SU-DHL-6 (cell line): ENCODE measurements at regions not wholly inside any gene's neighbourhood (a gene's known extent, or its start where the extent isn't known, plus 50 kb on each side); places are given as distances from the start of the nearest gene placed in this dataset.

Experiments used
- H2AFZ ChIP-seq: fragments of 200-600 bp; sonication (generic); 2 replicates; pipeline ENCODE4 v1.6.1; 2014; ENCODE audit warnings: low read depth, mild to moderate bottlenecking, moderate library complexity, mixed read lengths, antibody characterized with exemption, low read length; ENCODE audit not compliant: severe bottlenecking
- H3F3A ChIP-seq: fragments of 200-600 bp; shearing (Covaris generic); 2 replicates; pipeline ENCODE4 v1.6.0; 2016; ENCODE audit warnings: antibody characterized with exemption, mild to moderate bottlenecking; ENCODE audit not compliant: insufficient read depth
- H3K27ac ChIP-seq: fragments of 200-600 bp; sonication (generic); 2 replicates; pipeline ENCODE4 v1.5.1; 2016; ENCODE audit warnings: low read depth, mild to moderate bottlenecking, low read length, moderate library complexity, mixed read lengths
- H3K27me3 ChIP-seq: fragments of 200-600 bp; sonication (generic), shearing (Covaris generic); 2 replicates; pipeline ENCODE4 v1.6.0; 2014; ENCODE audit warnings: mild to moderate bottlenecking, low read length
- H3K36me3 ChIP-seq: fragments of 200-600 bp; sonication (generic); 2 replicates; pipeline ENCODE4 v1.6.1; 2014; ENCODE audit warnings: mild to moderate bottlenecking, low read length, mixed read lengths
- H3K4me2 ChIP-seq: fragments of 300-600, 200-600 bp; shearing (Covaris generic), sonication (generic); 2 replicates; pipeline ENCODE4 v1.6.0; 2014; ENCODE audit warnings: low read length, low read depth, mild to moderate bottlenecking; ENCODE audit not compliant: poor library complexity, severe bottlenecking
- H3K4me3 ChIP-seq: fragments of 200-600 bp; sonication (generic); 2 replicates; pipeline ENCODE4 v1.5.1; 2014; ENCODE audit warnings: antibody characterized with exemption, low read length, mild to moderate bottlenecking, mixed read lengths; ENCODE audit not compliant: insufficient read depth, poor library complexity, severe bottlenecking
- H3K79me2 ChIP-seq: fragments of 200-600 bp; sonication (generic); 2 replicates; pipeline ENCODE4 v1.6.1; 2014; ENCODE audit warnings: mild to moderate bottlenecking, low read length, moderate library complexity; ENCODE audit not compliant: insufficient read depth
- H3K9ac ChIP-seq: fragments of 200-600 bp; sonication (generic); 2 replicates; pipeline ENCODE4 v1.7.0; 2014; ENCODE audit warnings: mild to moderate bottlenecking, low read length
- H3K9me2 ChIP-seq: fragments of 200-600 bp; sonication (generic); replicated peaks from 2 replicates; pipeline ENCODE4 v1.6.1; 2014; ENCODE audit warnings: low read length; ENCODE audit not compliant: insufficient read depth
- H3K9me3 ChIP-seq: fragments of 200-600 bp; sonication (generic); 2 replicates; pipeline ENCODE4 v1.6.1; 2014; ENCODE audit warnings: low read length, mixed read lengths; ENCODE audit not compliant: insufficient read depth
- H4K20me1 ChIP-seq: fragments of 200-600 bp; sonication (generic); 2 replicates; pipeline ENCODE4 v1.6.1; 2014; ENCODE audit warnings: low read depth, mild to moderate bottlenecking, antibody characterized with exemption, low read length, moderate library complexity, mixed read lengths
- EZH2phosphoT487 ChIP-seq: fragments of 200-600 bp; sonication (generic), shearing (Covaris generic); conservative IDR thresholded peaks from 2 replicates; pipeline ENCODE4 v1.6.1; 2018; ENCODE audit warnings: mild to moderate bottlenecking, antibody characterized with exemption, low read length, moderate library complexity, mixed read lengths
- TF ChIP-seq, protein P1 (sequence below): fragments of 200-600 bp; sonication (generic); IDR thresholded peaks from one replicate; pipeline ENCODE4 v1.5.1; 2017; ENCODE audit warnings: antibody characterized with exemption, mild to moderate bottlenecking, low read length, moderate library complexity; ENCODE audit not compliant: insufficient read depth, poor library complexity, severe bottlenecking

DNA sequence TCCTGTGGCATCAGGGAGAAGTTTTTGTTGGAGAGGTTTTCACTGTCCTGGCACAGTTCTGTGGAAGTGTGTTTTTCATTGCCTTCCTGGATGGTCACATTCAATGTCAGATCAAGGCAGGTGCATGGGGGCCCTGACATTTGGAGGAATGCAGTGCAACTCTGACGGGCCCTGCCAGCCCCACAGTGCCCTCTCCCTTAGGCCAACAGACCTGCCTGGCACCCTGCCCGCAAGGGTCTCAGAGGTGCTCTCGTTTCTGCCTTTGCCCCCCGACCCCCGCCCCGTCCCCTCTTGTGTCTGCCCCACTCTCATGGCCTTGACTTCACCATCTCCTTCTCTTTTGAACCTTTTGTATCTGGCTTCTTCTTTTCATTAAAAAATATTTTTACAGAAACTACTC lies 257.2 kb upstream of the HDAC4 start:
- Histone ChIP-seq H3K36me3 (no peaks in the 10 kb centered on the region), H3K27me3 (no peaks in the 10 kb centered on the region), H3K9me3 (no peaks in the 10 kb centered on the region), H3K27ac (no peak overlapping the region), H3K4me2 (no peak overlapping the region), H4K20me1 (no peaks in the 10 kb centered on the region), H3K79me2 (no peaks in the 10 kb centered on the region), H2AFZ (no peak overlapping the region), H3F3A (no peaks in the 10 kb centered on the region), H3K9me2 (no peaks in the 10 kb centered on the region), H3K9ac (no peak overlapping the region), H3K4me3 (no peak overlapping the region)
- TF ChIP-seq, protein P1, sequence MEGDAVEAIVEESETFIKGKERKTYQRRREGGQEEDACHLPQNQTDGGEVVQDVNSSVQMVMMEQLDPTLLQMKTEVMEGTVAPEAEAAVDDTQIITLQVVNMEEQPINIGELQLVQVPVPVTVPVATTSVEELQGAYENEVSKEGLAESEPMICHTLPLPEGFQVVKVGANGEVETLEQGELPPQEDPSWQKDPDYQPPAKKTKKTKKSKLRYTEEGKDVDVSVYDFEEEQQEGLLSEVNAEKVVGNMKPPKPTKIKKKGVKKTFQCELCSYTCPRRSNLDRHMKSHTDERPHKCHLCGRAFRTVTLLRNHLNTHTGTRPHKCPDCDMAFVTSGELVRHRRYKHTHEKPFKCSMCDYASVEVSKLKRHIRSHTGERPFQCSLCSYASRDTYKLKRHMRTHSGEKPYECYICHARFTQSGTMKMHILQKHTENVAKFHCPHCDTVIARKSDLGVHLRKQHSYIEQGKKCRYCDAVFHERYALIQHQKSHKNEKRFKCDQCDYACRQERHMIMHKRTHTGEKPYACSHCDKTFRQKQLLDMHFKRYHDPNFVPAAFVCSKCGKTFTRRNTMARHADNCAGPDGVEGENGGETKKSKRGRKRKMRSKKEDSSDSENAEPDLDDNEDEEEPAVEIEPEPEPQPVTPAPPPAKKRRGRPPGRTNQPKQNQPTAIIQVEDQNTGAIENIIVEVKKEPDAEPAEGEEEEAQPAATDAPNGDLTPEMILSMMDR = no peak
- no peak for TF ChIP-seq EZH2phosphoT487

DNA sequence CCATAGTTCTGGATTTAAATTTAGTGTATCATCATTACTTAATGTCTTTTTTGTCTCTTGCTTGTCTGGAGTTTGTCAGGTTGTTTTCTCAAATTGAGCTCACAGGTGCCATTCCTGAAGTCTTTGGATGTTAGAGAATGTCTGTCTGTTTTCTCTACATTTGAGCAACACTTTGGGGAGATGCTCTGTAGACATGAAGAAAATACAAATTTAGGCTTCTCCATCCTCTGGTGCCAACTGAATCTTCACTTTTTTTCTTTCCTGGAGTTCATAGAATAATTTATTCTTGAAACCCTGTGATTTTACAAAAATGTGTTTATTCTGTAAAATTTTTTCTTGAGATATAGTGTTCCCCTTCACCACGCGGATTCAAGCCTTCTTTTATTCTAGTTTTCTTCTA lies 256.4 kb upstream of the HDAC4 start:
- no peaks in the 10 kb centered on the region for H3K79me2 ChIP-seq
- H3K4me3 ChIP-seq = no peak overlapping the region
- no peak overlapping the region for H3K27ac ChIP-seq
- H3K36me3 ChIP-seq = no peaks in the 10 kb centered on the region
- H2AFZ ChIP-seq = no peak overlapping the region
- H3K9ac ChIP-seq = no peak overlapping the region
- H3K9me2 ChIP-seq = no peaks in the 10 kb centered on the region
- H3K9me3 ChIP-seq = no peaks in the 10 kb centered on the region
- TF ChIP-seq, protein P1 = no peak
- TF ChIP-seq EZH2phosphoT487 = no peak
- no peak overlapping the region for H3K4me2 ChIP-seq
- no peaks in the 10 kb centered on the region for H3K27me3 ChIP-seq
- no peaks in the 10 kb centered on the region for H3F3A ChIP-seq
- no peaks in the 10 kb centered on the region for H4K20me1 ChIP-seq

DNA sequence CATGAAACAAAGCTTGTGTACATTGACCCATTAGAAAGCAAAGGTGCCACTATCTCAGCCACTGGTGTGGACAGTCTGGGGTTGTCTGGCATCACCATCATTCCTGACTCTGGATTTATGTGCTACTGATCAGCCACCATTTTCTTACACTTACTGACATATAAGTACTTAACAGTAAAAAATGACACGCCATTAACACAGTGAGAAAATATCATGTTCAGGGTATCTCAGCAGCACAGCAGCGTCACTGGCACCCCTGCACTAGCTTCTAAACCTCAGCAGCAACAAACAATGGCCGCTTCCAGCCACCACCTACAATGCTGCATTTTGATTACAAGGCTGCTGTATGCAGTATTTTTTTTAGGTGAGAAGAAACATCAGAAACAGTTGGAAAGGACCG lies 253.4 kb upstream of the HDAC4 start:
- no peak overlapping the region for H3K4me3 ChIP-seq
- no peak for TF ChIP-seq EZH2phosphoT487
- TF ChIP-seq, protein P1 = no peak
- H2AFZ ChIP-seq = no peak overlapping the region
- H4K20me1 ChIP-seq = no peaks in the 10 kb centered on the region
- H3F3A ChIP-seq = no peaks in the 10 kb centered on the region
- no peaks in the 10 kb centered on the region for H3K36me3 ChIP-seq
- H3K9me2 ChIP-seq = no peaks in the 10 kb centered on the region
- no peaks in the 10 kb centered on the region for H3K79me2 ChIP-seq
- no peak overlapping the region for H3K9ac ChIP-seq
- no peaks in the 10 kb centered on the region for H3K9me3 ChIP-seq
- no peak overlapping the region for H3K27ac ChIP-seq
- H3K4me2 ChIP-seq = no peak overlapping the region
- no peaks in the 10 kb centered on the region for H3K27me3 ChIP-seq

DNA sequence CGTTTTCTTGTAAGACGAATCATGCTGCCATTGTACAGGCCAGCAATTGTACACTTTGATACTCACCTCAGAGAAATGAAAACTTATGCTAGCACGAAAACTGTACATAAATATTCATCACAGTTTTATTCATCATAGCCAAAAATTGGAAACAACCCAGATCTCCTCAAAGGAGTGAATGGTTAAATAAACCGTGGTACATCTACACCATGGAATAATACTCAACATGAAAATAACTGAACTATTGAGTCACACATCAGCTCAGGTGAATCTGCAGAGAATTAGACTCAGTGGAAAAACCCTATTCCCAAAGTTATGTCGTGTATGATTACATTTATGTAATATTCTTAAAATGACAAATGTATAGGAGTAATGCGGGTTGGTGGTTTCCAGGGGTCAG lies 251.0 kb upstream of the HDAC4 start:
- Histone ChIP-seq H4K20me1 (no peaks in the 10 kb centered on the region), H3K4me3 (no peak overlapping the region), H2AFZ (no peak overlapping the region), H3K9me3 (no peaks in the 10 kb centered on the region), H3K27ac (no peak overlapping the region), H3K9me2 (no peaks in the 10 kb centered on the region), H3F3A (no peaks in the 10 kb centered on the region), H3K9ac (no peak overlapping the region), H3K79me2 (no peaks in the 10 kb centered on the region), H3K4me2 (no peak overlapping the region), H3K27me3 (no peaks in the 10 kb centered on the region), H3K36me3 (no peaks in the 10 kb centered on the region)
- TF ChIP-seq, protein P1 = no peak
- no peak for TF ChIP-seq EZH2phosphoT487
